ENCODE measurements at regions not wholly inside any gene's neighbourhood (a gene's known extent, or its start where the extent isn't known, plus 50 kb on each side); places are given as distances from the start of the nearest gene placed in this dataset.

- no peaks in the 10 kb centered on the region for H3K27me3 ChIP-seq (ENCODE audit: control insufficient read depth, insufficient read depth, low read length)
- no peak overlapping the region for H4K5ac ChIP-seq (ENCODE audit: low read depth, low read length)
- no peaks in the 10 kb centered on the region for H3K9me1 ChIP-seq (ENCODE audit: insufficient read depth, low read length)
- DNase-seq, result no peak
- intact Hi-C loops (cut with micrococcal nuclease) (no loop called here), in situ Hi-C loops (cut with MboI; ENCODE audit: low sequenced_read_pairs) (no loop called here), dilution Hi-C loops (cut with HindIII; ENCODE audit: low sequenced_read_pairs, unreplicated experiment) (no loop called here)
- CTCF ChIA-PET, result no interaction called here
- no peak overlapping the region for H3K9ac ChIP-seq (ENCODE audit: low read depth, low read length)
- 31% methylated on average over 3 of the region's 9 CpGs; no CpG with 5 or more reads in 1 of the 2 experiments for WGBS, 2 experiments (ENCODE audit: extremely low coverage in 2 of 2, insufficient read length in 1 of 2)
- H3K79me1 ChIP-seq (ENCODE audit: low read depth in 1 of 2, low read length in 2 of 2), result no peaks in the 10 kb centered on the region
- no peak overlapping the region for H2BK20ac ChIP-seq (ENCODE audit: low read depth, low read length)
- no peak overlapping the region for H2BK120ac ChIP-seq (ENCODE audit: low read depth, low read length)
- no peak overlapping the region for H3K14ac ChIP-seq (replicated peaks; ENCODE audit: low read depth, low read length)
- H3K27ac ChIP-seq (ENCODE audit: insufficient read depth, low read length), result no peak overlapping the region
- no peak overlapping the region for H3K4me3 ChIP-seq (ENCODE audit: insufficient read depth, low read depth, low read length)
- H4K20me1 ChIP-seq (ENCODE audit: insufficient read depth, low read length), result no peaks in the 10 kb centered on the region
- H3K23ac ChIP-seq (ENCODE audit: low read depth, low read length), result no peak overlapping the region
- no peak for ATAC-seq (ENCODE audit: low read depth)
- no peaks in the 10 kb centered on the region for H3K4me1 ChIP-seq (ENCODE audit: control insufficient read depth, insufficient read depth, low read length)
- no peak overlapping the region for H4K91ac ChIP-seq (ENCODE audit: insufficient read depth, low read depth, low read length)
- no peak overlapping the region for H2AFZ ChIP-seq (replicated peaks; ENCODE audit: low read length, poor library complexity)
- no peak overlapping the region for H3K18ac ChIP-seq (ENCODE audit: low read depth, low read length)
- H2AK9ac ChIP-seq (replicated peaks; ENCODE audit: low read depth, low read length, poor library complexity), result no peak overlapping the region
- no peak for TF ChIP-seq USF2 (IDR thresholded peaks at IDR 0.05; ENCODE audit: low read depth, low read length)
- no peak for TF ChIP-seq NFE2L2 (IDR thresholded peaks at IDR 0.05; ENCODE audit: low read depth, low read length)
- no peak for TF ChIP-seq BHLHE40 (IDR thresholded peaks at IDR 0.05; ENCODE audit: low read depth, low read length)
- no peak for TF ChIP-seq RAD21 (IDR thresholded peaks at IDR 0.05; ENCODE audit: low read length)
- TF ChIP-seq MAZ (IDR thresholded peaks at IDR 0.05; ENCODE audit: borderline replicate concordance, low read depth, low read length), result no peak
- no peak for TF ChIP-seq POLR2A (IDR thresholded peaks at IDR 0.05; ENCODE audit: low read depth, low read length)
- no peak for TF ChIP-seq SMC3 (IDR thresholded peaks at IDR 0.05; ENCODE audit: low read depth, low read length)
- TF ChIP-seq CHD1 (IDR thresholded peaks at IDR 0.05; ENCODE audit: low read depth, low read length), result no peak
- H3K56ac ChIP-seq (ENCODE audit: extremely low read depth, insufficient read depth, low read length), result no peak overlapping the region
- no peaks in the 10 kb centered on the region for H3K36me3 ChIP-seq (ENCODE audit: control insufficient read depth, insufficient read depth, low read length)
- no peak overlapping the region for H3K4me2 ChIP-seq (ENCODE audit: low read depth, low read length)
- H3K4ac ChIP-seq (ENCODE audit: low read depth, low read length), result no peak overlapping the region
- POLR2A ChIA-PET (ENCODE audit: unreplicated experiment), result no interaction called here
- peaks cover 47% of the 10 kb centered on the region for H3K9me3 ChIP-seq (ENCODE audit: control insufficient read depth, insufficient read depth, low read length)
- H4K8ac ChIP-seq (ENCODE audit: low read depth in 2 of 2, low read length in 2 of 2), result no peak overlapping the region
- no peak overlapping the region for H2BK15ac ChIP-seq (ENCODE audit: low read depth, low read length)
- no peak overlapping the region for H2AK5ac ChIP-seq (ENCODE audit: low read depth, low read length)
- H2BK5ac ChIP-seq (ENCODE audit: low read depth, low read length, poor library complexity, severe bottlenecking), result no peak overlapping the region
- no TSS peak for BruUV-seq (replicated peaks)
Observed at GRCh38 chr2:16198166-16198912, 258.0 kb downstream of the MYCN start.

Measured in IMR-90 (cell line).